ENCODE measurements at regions not wholly inside any gene's neighbourhood (a gene's known extent, or its start where the extent isn't known, plus 50 kb on each side); places are given as distances from the start of the nearest gene placed in this dataset.

GRCh38 chr4:65046192-65047133 lies 623.8 kb downstream of the EPHA5 start (continued):
- TF ChIP-seq, protein P1, sequence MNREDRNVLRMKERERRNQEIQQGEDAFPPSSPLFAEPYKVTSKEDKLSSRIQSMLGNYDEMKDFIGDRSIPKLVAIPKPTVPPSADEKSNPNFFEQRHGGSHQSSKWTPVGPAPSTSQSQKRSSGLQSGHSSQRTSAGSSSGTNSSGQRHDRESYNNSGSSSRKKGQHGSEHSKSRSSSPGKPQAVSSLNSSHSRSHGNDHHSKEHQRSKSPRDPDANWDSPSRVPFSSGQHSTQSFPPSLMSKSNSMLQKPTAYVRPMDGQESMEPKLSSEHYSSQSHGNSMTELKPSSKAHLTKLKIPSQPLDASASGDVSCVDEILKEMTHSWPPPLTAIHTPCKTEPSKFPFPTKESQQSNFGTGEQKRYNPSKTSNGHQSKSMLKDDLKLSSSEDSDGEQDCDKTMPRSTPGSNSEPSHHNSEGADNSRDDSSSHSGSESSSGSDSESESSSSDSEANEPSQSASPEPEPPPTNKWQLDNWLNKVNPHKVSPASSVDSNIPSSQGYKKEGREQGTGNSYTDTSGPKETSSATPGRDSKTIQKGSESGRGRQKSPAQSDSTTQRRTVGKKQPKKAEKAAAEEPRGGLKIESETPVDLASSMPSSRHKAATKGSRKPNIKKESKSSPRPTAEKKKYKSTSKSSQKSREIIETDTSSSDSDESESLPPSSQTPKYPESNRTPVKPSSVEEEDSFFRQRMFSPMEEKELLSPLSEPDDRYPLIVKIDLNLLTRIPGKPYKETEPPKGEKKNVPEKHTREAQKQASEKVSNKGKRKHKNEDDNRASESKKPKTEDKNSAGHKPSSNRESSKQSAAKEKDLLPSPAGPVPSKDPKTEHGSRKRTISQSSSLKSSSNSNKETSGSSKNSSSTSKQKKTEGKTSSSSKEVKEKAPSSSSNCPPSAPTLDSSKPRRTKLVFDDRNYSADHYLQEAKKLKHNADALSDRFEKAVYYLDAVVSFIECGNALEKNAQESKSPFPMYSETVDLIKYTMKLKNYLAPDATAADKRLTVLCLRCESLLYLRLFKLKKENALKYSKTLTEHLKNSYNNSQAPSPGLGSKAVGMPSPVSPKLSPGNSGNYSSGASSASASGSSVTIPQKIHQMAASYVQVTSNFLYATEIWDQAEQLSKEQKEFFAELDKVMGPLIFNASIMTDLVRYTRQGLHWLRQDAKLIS (CRISPR knock-in tag; IDR thresholded peaks at IDR 0.05; ENCODE audit: borderline replicate concordance): no peak
- TF ChIP-seq SP1 (CRISPR knock-in tag; conservative IDR thresholded peaks at IDR 0.05): no peak
- no peak for TF ChIP-seq ZNF232 (CRISPR knock-in tag; IDR thresholded peaks at IDR 0.05)
- TF ChIP-seq, protein P2, sequence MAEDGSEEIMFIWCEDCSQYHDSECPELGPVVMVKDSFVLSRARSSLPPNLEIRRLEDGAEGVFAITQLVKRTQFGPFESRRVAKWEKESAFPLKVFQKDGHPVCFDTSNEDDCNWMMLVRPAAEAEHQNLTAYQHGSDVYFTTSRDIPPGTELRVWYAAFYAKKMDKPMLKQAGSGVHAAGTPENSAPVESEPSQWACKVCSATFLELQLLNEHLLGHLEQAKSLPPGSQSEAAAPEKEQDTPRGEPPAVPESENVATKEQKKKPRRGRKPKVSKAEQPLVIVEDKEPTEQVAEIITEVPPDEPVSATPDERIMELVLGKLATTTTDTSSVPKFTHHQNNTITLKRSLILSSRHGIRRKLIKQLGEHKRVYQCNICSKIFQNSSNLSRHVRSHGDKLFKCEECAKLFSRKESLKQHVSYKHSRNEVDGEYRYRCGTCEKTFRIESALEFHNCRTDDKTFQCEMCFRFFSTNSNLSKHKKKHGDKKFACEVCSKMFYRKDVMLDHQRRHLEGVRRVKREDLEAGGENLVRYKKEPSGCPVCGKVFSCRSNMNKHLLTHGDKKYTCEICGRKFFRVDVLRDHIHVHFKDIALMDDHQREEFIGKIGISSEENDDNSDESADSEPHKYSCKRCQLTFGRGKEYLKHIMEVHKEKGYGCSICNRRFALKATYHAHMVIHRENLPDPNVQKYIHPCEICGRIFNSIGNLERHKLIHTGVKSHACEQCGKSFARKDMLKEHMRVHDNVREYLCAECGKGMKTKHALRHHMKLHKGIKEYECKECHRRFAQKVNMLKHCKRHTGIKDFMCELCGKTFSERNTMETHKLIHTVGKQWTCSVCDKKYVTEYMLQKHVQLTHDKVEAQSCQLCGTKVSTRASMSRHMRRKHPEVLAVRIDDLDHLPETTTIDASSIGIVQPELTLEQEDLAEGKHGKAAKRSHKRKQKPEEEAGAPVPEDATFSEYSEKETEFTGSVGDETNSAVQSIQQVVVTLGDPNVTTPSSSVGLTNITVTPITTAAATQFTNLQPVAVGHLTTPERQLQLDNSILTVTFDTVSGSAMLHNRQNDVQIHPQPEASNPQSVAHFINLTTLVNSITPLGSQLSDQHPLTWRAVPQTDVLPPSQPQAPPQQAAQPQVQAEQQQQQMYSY (CRISPR knock-in tag; IDR thresholded peaks at IDR 0.05): no peak

DNA sequence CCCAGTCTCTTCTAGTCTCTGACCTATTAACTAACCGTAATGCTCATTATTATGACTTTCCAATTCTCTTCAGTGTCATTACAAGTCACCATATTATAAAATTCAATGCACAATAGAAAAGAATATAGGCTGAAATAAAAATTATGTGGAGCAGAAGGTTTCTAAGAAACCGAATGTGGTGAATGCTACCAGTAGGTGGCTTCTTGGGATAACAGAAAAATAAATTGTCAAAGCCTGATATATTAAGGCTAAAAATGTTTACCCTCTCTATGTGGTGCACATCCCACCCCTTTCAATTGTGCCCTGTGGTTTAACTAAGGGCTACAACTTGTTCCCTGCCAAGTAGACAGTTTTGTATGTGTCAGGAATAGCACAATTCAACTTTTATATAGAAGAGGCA lies 624.6 kb upstream of the TECRL start:
- Mint-ChIP-seq H3K9me3 (peaks cover 18% of the 10 kb centered on the region), H3K36me3 (peaks cover 8% of the 10 kb centered on the region), H3K27ac (no peak overlapping the region), H3K4me3 (no peak overlapping the region), H3K4me1 (peaks cover 8% of the 10 kb centered on the region), H3K27me3 (ENCODE audit: low read depth) (no peaks in the 10 kb centered on the region)
- ChIA-PET POLR2A (no interaction called here), CTCF (no interaction called here)
- DNase-seq (ENCODE audit: low spot score) (no peak), ATAC-seq (no peak)
- TF ChIP-seq, protein P3, sequence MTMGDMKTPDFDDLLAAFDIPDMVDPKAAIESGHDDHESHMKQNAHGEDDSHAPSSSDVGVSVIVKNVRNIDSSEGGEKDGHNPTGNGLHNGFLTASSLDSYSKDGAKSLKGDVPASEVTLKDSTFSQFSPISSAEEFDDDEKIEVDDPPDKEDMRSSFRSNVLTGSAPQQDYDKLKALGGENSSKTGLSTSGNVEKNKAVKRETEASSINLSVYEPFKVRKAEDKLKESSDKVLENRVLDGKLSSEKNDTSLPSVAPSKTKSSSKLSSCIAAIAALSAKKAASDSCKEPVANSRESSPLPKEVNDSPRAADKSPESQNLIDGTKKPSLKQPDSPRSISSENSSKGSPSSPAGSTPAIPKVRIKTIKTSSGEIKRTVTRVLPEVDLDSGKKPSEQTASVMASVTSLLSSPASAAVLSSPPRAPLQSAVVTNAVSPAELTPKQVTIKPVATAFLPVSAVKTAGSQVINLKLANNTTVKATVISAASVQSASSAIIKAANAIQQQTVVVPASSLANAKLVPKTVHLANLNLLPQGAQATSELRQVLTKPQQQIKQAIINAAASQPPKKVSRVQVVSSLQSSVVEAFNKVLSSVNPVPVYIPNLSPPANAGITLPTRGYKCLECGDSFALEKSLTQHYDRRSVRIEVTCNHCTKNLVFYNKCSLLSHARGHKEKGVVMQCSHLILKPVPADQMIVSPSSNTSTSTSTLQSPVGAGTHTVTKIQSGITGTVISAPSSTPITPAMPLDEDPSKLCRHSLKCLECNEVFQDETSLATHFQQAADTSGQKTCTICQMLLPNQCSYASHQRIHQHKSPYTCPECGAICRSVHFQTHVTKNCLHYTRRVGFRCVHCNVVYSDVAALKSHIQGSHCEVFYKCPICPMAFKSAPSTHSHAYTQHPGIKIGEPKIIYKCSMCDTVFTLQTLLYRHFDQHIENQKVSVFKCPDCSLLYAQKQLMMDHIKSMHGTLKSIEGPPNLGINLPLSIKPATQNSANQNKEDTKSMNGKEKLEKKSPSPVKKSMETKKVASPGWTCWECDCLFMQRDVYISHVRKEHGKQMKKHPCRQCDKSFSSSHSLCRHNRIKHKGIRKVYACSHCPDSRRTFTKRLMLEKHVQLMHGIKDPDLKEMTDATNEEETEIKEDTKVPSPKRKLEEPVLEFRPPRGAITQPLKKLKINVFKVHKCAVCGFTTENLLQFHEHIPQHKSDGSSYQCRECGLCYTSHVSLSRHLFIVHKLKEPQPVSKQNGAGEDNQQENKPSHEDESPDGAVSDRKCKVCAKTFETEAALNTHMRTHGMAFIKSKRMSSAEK (CRISPR knock-in tag; IDR thresholded peaks at IDR 0.05; ENCODE audit: borderline replicate concordance): no peak
- TF ChIP-seq ZNF317 (CRISPR knock-in tag; IDR thresholded peaks at IDR 0.05; ENCODE audit: borderline replicate concordance, low read depth) (no peak), ATF2 (CRISPR knock-in tag; IDR thresholded peaks at IDR 0.05; ENCODE audit: borderline replicate concordance, low read depth) (no peak), MXD4 (CRISPR knock-in tag; IDR thresholded peaks at IDR 0.05; ENCODE audit: borderline replicate concordance) (no peak), GTF2I (CRISPR knock-in tag; conservative IDR thresholded peaks at IDR 0.05) (no peak), ZNF425 (CRISPR knock-in tag; conservative IDR thresholded peaks at IDR 0.05) (no peak), JUN (CRISPR knock-in tag; IDR thresholded peaks at IDR 0.05) (no peak), FOXJ3 (CRISPR knock-in tag; IDR thresholded peaks at IDR 0.05; ENCODE audit: borderline replicate concordance) (no peak)
- TF ChIP-seq, protein P4, sequence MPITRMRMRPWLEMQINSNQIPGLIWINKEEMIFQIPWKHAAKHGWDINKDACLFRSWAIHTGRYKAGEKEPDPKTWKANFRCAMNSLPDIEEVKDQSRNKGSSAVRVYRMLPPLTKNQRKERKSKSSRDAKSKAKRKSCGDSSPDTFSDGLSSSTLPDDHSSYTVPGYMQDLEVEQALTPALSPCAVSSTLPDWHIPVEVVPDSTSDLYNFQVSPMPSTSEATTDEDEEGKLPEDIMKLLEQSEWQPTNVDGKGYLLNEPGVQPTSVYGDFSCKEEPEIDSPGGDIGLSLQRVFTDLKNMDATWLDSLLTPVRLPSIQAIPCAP (CRISPR knock-in tag; IDR thresholded peaks at IDR 0.05): no peak
- TF ChIP-seq, protein P5, sequence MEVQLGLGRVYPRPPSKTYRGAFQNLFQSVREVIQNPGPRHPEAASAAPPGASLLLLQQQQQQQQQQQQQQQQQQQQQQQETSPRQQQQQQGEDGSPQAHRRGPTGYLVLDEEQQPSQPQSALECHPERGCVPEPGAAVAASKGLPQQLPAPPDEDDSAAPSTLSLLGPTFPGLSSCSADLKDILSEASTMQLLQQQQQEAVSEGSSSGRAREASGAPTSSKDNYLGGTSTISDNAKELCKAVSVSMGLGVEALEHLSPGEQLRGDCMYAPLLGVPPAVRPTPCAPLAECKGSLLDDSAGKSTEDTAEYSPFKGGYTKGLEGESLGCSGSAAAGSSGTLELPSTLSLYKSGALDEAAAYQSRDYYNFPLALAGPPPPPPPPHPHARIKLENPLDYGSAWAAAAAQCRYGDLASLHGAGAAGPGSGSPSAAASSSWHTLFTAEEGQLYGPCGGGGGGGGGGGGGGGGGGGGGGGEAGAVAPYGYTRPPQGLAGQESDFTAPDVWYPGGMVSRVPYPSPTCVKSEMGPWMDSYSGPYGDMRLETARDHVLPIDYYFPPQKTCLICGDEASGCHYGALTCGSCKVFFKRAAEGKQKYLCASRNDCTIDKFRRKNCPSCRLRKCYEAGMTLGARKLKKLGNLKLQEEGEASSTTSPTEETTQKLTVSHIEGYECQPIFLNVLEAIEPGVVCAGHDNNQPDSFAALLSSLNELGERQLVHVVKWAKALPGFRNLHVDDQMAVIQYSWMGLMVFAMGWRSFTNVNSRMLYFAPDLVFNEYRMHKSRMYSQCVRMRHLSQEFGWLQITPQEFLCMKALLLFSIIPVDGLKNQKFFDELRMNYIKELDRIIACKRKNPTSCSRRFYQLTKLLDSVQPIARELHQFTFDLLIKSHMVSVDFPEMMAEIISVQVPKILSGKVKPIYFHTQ (CRISPR knock-in tag; IDR thresholded peaks at IDR 0.05): no peak
